ENCODE measurements at regions not wholly inside any gene's neighbourhood (a gene's known extent, or its start where the extent isn't known, plus 50 kb on each side); places are given as distances from the start of the nearest gene placed in this dataset.

GRCh38 chr6:74964871-74965441 lies 240.9 kb downstream of the COL12A1 start:
- TF ChIP-seq ZNF274 (IDR thresholded peaks at IDR 0.05; ENCODE audit: low read depth, low read length) (no peak), SUZ12 (IDR thresholded peaks at IDR 0.05; ENCODE audit: extremely low read depth, insufficient read depth, insufficient read length) (no peak)

All from NT2/D1 (cell line).